ENCODE measurements at regions not wholly inside any gene's neighbourhood (a gene's known extent, or its start where the extent isn't known, plus 50 kb on each side); places are given as distances from the start of the nearest gene placed in this dataset.

GRCh38 chr18:23350188-23350587, 102.9 kb upstream of the RIOK3 start:
- DNase-seq, result no peak

- no peak for DNase-seq
These were observed 101.6 kb upstream of the RIOK3 start for GRCh38 chr18:23351521-23351920.

GRCh38 chr18:23352042-23352441, 101.0 kb upstream of the RIOK3 start:
- no peak for DNase-seq

GRCh38 chr18:23353459-23353858, 99.6 kb upstream of the RIOK3 start:
- no peak for DNase-seq

- no peak for DNase-seq
These were observed 98.5 kb upstream of the RIOK3 start for GRCh38 chr18:23354625-23355024.

- no peak for DNase-seq
These were observed 97.9 kb upstream of the RIOK3 start for GRCh38 chr18:23355206-23355605.

- no peak for DNase-seq
These were observed 96.7 kb upstream of the RIOK3 start for GRCh38 chr18:23356424-23356823.

GRCh38 chr18:23356915-23357601, 96.0 kb upstream of the RIOK3 start:
- DNase-seq, result no peak

GRCh38 chr18:23357996-23358594, 95.0 kb upstream of the RIOK3 start:
- DNase-seq, result no peak

GRCh38 chr18:23359421-23359820, 93.7 kb upstream of the RIOK3 start:
- no peak for DNase-seq

- no peak for DNase-seq
These were observed 89.1 kb upstream of the RIOK3 start for GRCh38 chr18:23363865-23364570.

- no peak for DNase-seq
These were observed 87.5 kb upstream of the RIOK3 start for GRCh38 chr18:23365602-23366001.

- DNase-seq, result no peak
These were observed 83.8 kb upstream of the RIOK3 start for GRCh38 chr18:23369266-23369665.

GRCh38 chr18:23373570-23373969, 79.5 kb upstream of the RIOK3 start:
- no peak for DNase-seq

- DNase-seq, result no peak
These were observed 75.3 kb upstream of the RIOK3 start for GRCh38 chr18:23377669-23378301.

GRCh38 chr18:23378302-23378686, 74.8 kb upstream of the RIOK3 start:
- DNase-seq, result no peak

- no peak for DNase-seq
These were observed 73.0 kb upstream of the RIOK3 start for GRCh38 chr18:23380001-23380550.

GRCh38 chr18:23380817-23381216, 72.3 kb upstream of the RIOK3 start:
- no peak for DNase-seq

- DNase-seq, result no peak
These were observed 69.6 kb upstream of the RIOK3 start for GRCh38 chr18:23383494-23383893.

GRCh38 chr18:23384778-23385736, 68.0 kb upstream of the RIOK3 start:
- no peak for DNase-seq

GRCh38 chr18:23386317-23386716, 66.8 kb upstream of the RIOK3 start:
- no peak for DNase-seq

- no peak for DNase-seq
These were observed 65.8 kb upstream of the RIOK3 start for GRCh38 chr18:23387265-23387664.

Data from CD4-positive, alpha-beta T cell treated with Interleukin-10 for 1 hour (primary cell).